DMS53 treated with DMSO at 0.1 percent for 48 hours (cell line): ENCODE measurements at regions not wholly inside any gene's neighbourhood (a gene's known extent, or its start where the extent isn't known, plus 50 kb on each side); places are given as distances from the start of the nearest gene placed in this dataset.
"Not testable (repeated sequence)": the region's sequence is repeated elsewhere in the genome, so short reads cannot be mapped to it uniquely, and the experiment has no call there.

Source experiments
- DNase-seq: peaks from one replicate; lab custom pipeline; 2025; ENCODE audit not compliant: unreplicated experiment; lab: John Stamatoyannopoulos, UW

DNA sequence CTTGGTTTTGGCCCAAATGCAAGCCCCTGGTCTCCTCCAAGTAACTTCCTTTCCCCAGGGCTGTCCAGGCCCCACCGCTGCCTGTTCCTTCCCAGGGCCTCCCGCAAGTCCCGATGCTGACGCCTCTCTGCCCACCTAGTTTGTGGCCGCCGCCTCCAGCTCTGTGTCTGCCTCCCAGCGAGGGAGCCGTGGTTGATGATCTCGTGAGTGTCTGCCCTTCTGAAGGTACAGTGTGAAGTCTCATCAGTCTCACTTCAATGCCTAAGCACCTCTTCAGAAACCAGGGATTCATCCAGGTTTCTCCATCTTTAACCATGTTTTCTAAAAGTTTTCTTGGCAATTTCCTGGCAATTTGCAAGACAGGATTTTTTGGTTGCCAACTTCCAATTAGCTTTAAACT, 127.5 kb downstream of the TMEM121 start:
- DNase-seq, result not testable (repeated sequence)

- not testable (repeated sequence) for DNase-seq
Observed at GRCh38 chr14:105659255-105659654, 132.9 kb downstream of the TMEM121 start.

DNA sequence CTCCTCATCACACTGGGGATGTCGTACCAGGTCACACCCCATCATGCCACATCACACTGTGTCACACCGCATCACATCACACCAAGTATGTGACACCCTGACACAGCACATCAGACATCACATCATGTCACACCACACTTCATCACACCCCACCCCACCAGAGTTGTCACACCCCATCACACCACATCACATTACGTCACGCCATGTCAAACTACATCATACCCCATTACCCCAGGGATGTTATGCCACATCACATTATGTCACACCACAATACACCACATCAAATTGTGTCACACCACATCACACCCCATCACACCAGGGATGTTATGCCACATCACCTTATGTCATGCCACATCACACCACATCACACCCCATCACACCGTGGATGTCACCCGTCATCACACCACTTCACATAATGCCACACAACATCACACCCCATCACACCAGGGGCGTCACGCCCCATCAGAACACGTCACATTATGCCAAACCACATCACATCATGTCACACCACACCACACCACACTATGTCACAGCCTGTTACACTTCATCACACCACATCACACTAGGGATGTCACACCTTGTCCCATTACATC, 133.6 kb downstream of the TMEM121 start:
- DNase-seq, result no peak

DNA sequence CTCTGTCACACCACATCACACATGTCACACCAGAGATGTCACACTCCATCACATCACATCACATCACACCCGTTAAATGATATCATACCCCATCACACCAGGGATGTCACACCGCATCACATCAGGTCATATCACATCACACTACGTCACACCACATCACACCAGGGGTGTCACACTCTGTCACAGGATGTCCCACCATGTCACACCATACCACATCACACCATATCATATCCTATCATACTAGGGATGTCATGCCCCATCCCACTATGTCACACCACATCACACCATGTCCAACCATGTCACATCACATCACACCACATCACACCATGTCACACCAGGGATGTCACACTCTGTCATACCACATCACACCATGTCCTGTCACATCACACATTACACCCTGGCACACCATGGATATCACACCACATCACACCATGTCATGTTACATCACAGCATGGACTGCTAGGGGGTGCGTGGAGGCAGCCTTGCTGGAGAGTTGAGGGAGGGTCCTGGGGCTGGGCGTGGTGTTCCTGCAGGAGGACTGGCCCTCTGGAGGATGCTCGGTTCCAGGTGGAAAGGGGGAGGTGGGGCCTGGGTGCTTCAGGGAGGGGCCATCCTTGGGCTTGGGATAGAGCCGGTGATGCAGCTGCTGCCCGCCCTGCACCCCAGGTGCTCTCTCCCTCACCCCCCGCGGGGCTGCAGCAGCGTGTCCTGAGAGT, 134.6 kb downstream of the TMEM121 start:
- no peak for DNase-seq

DNA sequence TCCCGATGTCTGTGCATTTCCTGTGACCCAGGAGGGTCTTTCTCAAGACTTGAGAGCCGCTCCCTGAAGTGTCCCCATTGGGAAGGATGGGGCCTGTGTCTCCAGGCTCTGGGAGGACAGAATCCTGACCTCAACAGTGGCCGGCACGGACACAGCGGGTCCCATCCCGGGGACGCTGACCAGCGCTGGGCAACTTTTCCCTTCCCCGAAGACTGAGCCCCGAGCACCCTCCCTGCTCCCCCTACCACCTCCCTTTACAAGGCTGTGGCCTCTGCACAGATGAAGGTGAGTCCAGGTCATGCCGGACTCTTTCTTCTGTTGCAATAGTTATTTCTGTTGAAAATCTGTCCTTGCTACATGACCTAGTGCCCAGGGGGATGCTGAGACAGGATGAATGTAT, 135.7 kb downstream of the TMEM121 start:
- DNase-seq, result not testable (repeated sequence)

GRCh38 chr14:105662592-105662991, 136.2 kb downstream of the TMEM121 start:
- DNase-seq, result not testable (repeated sequence)

GRCh38 chr14:105663323-105663722, 136.9 kb downstream of the TMEM121 start:
- DNase-seq, result not testable (repeated sequence)

GRCh38 chr14:105663818-105664596, 137.6 kb downstream of the TMEM121 start:
- not testable (repeated sequence) for DNase-seq

- no peak for DNase-seq
Observed at GRCh38 chr14:105664691-105665090, 138.3 kb downstream of the TMEM121 start.

- no peak for DNase-seq
Observed at GRCh38 chr14:105665247-105665950, 139.0 kb downstream of the TMEM121 start.

- DNase-seq, result no peak
Observed at GRCh38 chr14:105665951-105666277, 139.5 kb downstream of the TMEM121 start.

- DNase-seq, result no peak
Observed at GRCh38 chr14:105666420-105666819, 140.0 kb downstream of the TMEM121 start.

GRCh38 chr14:105666991-105667662, 140.7 kb downstream of the TMEM121 start:
- DNase-seq, result not testable (repeated sequence)

GRCh38 chr14:105667663-105668020, 141.3 kb downstream of the TMEM121 start:
- not testable (repeated sequence) for DNase-seq

- not testable (repeated sequence) for DNase-seq
Observed at GRCh38 chr14:105668021-105668420, 141.6 kb downstream of the TMEM121 start.

- DNase-seq, result not testable (repeated sequence)
Observed at GRCh38 chr14:105668471-105669230, 142.3 kb downstream of the TMEM121 start.

DNA sequence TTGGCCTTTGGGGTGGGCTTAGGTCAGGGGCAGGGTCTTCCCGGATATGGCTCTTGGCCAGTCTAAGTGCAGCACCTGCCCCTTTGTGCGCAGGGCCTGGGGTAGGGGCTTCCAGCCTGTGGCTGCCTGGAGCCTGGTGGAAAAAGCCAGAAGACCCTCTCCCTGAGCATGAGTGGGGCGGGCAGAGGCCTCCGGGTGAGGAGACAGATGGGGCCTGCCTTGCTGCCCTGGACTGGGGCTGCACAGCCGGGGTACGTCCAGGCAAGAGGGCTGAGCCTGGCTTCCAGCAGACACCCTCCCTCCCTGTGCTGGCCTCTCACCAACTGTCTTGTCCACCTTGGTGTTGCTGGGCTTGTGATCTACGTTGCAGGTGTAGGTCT, 142.8 kb downstream of the TMEM121 start:
- not testable (repeated sequence) for DNase-seq

DNA sequence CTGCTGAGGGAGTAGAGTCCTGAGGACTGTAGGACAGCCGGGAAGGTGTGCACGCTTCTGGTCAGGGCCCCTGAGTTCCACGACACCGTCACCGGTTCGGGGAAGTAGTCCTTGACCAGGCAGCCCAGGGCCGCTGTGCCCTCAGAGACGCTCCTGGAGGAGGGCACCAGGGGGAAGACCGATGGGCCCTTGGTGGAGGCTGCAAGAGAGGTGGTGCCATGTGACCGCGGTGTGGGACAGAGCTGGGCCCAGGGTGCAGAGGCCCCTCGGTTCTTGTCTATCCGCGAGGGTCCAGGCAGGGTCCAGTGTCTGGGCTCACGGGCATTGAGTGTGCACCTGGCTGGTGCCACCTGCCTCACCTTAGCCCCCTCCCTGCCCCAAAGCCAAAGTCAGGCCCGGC, 143.3 kb downstream of the TMEM121 start:
- not testable (repeated sequence) for DNase-seq

DNA sequence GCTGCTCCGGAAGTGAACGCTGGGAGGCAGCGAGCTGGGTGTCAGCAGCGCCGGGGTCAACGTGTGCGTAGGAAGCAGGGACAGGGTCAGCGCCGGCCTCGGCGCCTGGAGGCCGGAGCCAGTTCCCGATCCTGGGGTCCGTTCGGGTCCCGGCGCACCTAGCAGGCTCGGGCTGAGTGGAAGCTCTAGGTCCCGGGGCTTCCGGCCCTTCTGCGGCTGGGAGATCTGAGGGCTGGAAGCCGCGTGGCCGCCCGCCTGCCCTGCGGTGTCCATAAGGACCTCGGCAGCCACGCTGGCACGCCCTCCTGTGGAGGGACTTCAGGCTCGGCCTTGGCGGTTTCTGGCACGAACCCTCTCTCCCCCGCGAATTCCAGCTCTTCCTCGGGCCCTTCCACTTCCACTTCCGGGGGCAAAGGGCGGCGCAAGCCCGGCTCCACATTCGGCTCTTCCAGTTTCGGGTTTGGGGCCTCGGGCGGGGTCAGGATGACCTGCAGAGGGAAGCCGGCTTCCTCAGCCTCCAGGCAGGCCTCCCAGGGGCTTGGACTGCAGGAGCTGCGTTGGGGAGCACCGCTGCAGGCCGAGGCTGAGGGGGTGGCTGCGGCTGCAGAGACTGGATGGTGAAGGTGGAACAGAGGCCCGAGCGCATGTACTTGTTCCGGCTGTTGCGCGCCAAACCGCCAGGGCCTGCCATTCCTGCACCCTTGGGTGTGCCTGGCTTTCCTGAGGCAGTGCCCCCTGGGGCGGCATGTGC, 146.2 kb downstream of the TMEM121 start:
- not testable (repeated sequence) for DNase-seq
